ENCODE measurements at regions not wholly inside any gene's neighbourhood (a gene's known extent, or its start where the extent isn't known, plus 50 kb on each side); places are given as distances from the start of the nearest gene placed in this dataset.

DNA sequence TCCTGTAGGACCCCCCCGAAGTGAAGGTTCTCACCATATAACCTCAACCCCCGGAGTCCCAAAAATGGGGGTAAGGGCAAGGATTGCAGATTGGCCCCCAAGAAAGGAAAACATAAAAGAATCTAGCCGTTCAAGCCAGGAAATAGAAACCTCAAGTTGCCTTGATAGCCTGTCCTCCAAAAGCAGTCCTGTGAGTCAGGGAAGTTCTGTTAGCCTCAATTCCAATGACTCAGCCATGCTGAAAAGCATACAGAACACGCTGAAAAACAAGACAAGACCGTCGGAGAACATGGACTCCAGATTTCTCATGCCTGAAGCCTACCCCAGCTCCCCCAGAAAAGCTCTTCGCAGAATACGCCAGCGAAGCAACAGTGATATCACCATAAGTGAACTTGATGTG is 344.2 kb upstream of the RGS6 start:
- Mint-ChIP-seq H3K4me3 (no peak overlapping the region), H3K27me3 (ENCODE audit: low read depth) (no peaks in the 10 kb centered on the region), H3K9me3 (no peaks in the 10 kb centered on the region), H3K4me1 (peaks cover 29 to 38% of the 10 kb centered on the region in 2 experiments), H3K27ac (peak overlapping the region in 1 of 3 experiments; percentile 80; a peak in 2 of 7 replicates), H3K36me3 (ENCODE audit: insufficient read depth in 1 of 3, low read depth in 3 of 3) (peaks cover 5 to 9% (median 6%) of the 10 kb centered on the region in 3 experiments; a peak in 4 of 7 replicates)
- H2AFZ ChIP-seq (ENCODE audit: low read length): no peak overlapping the region
- no peak overlapping the region for H3K14ac ChIP-seq (ENCODE audit: insufficient read depth, low read length)
- H4K91ac ChIP-seq (ENCODE audit: insufficient read length, low read depth, low read length): no peak overlapping the region
- TF ChIP-seq, protein P1, sequence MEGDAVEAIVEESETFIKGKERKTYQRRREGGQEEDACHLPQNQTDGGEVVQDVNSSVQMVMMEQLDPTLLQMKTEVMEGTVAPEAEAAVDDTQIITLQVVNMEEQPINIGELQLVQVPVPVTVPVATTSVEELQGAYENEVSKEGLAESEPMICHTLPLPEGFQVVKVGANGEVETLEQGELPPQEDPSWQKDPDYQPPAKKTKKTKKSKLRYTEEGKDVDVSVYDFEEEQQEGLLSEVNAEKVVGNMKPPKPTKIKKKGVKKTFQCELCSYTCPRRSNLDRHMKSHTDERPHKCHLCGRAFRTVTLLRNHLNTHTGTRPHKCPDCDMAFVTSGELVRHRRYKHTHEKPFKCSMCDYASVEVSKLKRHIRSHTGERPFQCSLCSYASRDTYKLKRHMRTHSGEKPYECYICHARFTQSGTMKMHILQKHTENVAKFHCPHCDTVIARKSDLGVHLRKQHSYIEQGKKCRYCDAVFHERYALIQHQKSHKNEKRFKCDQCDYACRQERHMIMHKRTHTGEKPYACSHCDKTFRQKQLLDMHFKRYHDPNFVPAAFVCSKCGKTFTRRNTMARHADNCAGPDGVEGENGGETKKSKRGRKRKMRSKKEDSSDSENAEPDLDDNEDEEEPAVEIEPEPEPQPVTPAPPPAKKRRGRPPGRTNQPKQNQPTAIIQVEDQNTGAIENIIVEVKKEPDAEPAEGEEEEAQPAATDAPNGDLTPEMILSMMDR (conservative IDR thresholded peaks at IDR 0.05): no peak
- no peak overlapping the region for H3T11ph ChIP-seq (ENCODE audit: low read length)
- H3K9me3 ChIP-seq (ENCODE audit: control insufficient read depth, low read depth, low read length): no peaks in the 10 kb centered on the region
- H3K23ac ChIP-seq (ENCODE audit: insufficient read length, low read depth, low read length): no peak overlapping the region
- no peak overlapping the region for H4K8ac ChIP-seq (replicated peaks; ENCODE audit: insufficient read length, low read depth, low read length)
- no peak overlapping the region for H2BK15ac ChIP-seq (ENCODE audit: low read depth, low read length)
- H2BK120ac ChIP-seq (ENCODE audit: low read depth, low read length, poor library complexity, severe bottlenecking): no peak overlapping the region
- H3K4me1 ChIP-seq (ENCODE audit: insufficient read depth, low read length): peaks cover 6% of the 10 kb centered on the region; the same call in 1 of the 2 replicates
- no peaks in the 10 kb centered on the region for H3K79me2 ChIP-seq (ENCODE audit: insufficient read depth, low read length)
- no peak overlapping the region for H2AK5ac ChIP-seq (ENCODE audit: insufficient read length, low read length)
- H3K56ac ChIP-seq (ENCODE audit: insufficient read length, low read depth, low read length): no peak overlapping the region
- no peaks in the 10 kb centered on the region for H3K27me3 ChIP-seq (ENCODE audit: insufficient read depth, low read length)
- H3K9ac ChIP-seq (ENCODE audit: extremely low read depth, insufficient read length, low read length): no peak overlapping the region
- no peaks in the 10 kb centered on the region for H3K23me2 ChIP-seq (ENCODE audit: insufficient read length, low read depth, low read length, poor library complexity, severe bottlenecking)
- H3K27ac ChIP-seq (ENCODE audit: insufficient read length, low read depth, low read length): no peak overlapping the region
- WGBS (ENCODE audit: extremely low coverage, insufficient read length, low lambda C conversion rate): no CpG with 5 or more reads among the region's 9 CpGs
- H4K20me1 ChIP-seq (ENCODE audit: control insufficient read depth, insufficient read depth, insufficient read length): no peaks in the 10 kb centered on the region
- H2BK12ac ChIP-seq (ENCODE audit: insufficient read length, low read depth, low read length): no peak overlapping the region
- H3K4ac ChIP-seq (ENCODE audit: low read depth, low read length): no peak overlapping the region
- DNase-seq: no peak
- H3K79me1 ChIP-seq (ENCODE audit: insufficient read depth, low read depth, low read length, poor library complexity, severe bottlenecking): peaks cover 2% of the 10 kb centered on the region
- no peak overlapping the region for H4K5ac ChIP-seq (ENCODE audit: insufficient read length, low read depth, low read length)
- no peak overlapping the region for H3K18ac ChIP-seq (ENCODE audit: insufficient read length, low read depth, low read length)
- H2BK5ac ChIP-seq (ENCODE audit: insufficient read length, low read length): no peak overlapping the region
- H2BK20ac ChIP-seq (ENCODE audit: low read depth, low read length, poor library complexity, severe bottlenecking): no peak overlapping the region
- no peak overlapping the region for H3K4me2 ChIP-seq (ENCODE audit: insufficient read depth, insufficient read length, low read length)
